NCI-H1105 (cell line): ENCODE measurements at regions not wholly inside any gene's neighbourhood (a gene's known extent, or its start where the extent isn't known, plus 50 kb on each side); places are given as distances from the start of the nearest gene placed in this dataset.

Experiments
- DNase-seq: peaks from one replicate; lab custom pipeline; 2025; lab: John Stamatoyannopoulos, UW

- DNase-seq = no peak
Measured at GRCh38 chr20:17858450-17859001, 110.1 kb downstream of the SNX5 start.

- DNase-seq = no peak
Measured at GRCh38 chr20:17857639-17858449, 110.8 kb downstream of the SNX5 start.

DNA sequence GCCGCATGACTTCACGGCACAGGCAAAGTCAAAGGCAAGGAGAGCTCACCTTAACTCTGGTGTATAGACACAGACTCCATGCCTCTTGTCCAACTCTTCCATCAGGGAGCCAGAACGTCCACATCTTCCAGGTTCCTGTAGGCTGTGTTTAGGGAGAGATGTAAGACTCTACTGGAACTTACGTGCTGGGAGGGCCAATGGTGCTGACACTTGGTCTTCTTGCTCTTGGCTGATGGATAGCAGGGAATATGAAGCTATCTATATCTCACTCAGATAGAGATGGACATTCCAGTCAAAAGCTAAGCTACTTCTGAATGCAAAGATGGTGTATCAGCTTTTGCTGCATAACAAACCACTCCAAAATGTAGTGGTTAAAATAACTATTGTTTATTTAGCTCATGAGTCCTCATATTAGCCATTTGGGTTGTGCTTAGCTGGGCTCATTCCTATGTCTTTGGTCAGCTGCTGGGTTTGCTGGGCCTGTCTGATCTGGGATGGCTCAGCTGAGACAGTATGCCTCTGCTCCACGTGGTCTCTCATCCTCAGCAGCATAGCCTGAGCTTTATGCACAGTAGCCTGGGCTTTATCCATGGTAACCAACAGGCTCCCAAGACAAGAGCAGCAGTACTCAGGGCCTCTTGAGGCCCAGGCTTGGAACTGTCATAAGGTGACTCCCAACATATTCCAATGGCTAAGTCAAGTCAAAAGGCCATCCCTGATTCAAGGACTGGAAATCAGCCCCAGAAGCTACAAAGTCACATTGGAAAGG, 111.6 kb downstream of the SNX5 start:
- no peak for DNase-seq

DNA sequence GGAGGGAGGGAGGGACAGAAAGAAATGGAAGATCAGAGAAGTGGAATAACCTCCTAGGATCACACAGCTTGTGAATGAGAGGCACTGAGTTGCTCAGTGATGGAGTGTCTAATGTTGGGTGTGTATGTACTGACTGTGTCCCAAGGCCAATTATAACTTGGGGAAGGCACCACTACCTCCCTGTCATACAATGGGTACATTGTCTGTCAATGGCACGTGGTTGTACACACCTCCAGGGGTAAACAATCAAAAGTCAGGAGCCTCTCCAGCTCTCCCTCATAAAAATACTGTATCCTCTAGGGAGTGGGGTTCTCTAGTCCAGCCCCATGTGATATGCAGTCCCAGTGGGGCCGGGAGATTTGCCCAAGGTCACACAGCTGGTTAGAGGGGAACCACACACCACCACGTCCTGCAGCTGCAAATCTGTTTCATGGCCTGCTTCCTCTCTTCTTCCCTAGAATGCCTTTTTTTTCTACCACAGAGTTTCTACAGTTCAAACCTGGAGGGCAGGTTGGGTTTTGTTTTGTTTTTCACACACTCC, 112.5 kb downstream of the SNX5 start:
- no peak for DNase-seq

DNA sequence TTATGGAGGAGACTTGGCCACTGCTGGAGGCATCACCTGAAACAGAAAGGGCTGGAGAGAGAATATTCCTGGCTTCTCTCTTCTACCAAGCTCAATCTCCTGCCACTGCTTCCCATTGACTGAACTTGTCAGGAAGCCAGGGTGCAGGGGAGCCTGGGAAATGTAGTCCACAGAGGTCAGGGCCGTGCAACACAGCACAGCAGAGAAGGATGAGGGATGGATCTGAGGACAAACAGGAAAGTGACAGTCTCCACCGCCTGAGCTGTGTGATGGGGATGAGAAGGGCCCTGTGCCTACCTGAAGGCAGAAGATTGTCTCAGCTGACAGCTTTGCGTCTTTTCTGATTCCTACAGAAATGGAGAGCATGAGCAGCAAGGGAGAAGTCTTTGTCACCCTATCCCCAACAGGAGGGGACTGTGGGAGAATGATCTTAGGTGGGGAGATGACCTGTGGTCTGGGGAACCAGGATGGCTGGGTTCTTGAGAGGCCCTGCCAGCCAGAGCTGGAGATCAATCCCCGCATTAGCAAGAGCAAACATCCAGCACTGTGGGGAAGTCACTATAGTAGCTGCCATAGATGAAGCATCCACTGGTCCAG, 114.2 kb downstream of the SNX5 start:
- DNase-seq = no peak

GRCh38 chr20:17852323-17852722, 116.3 kb downstream of the SNX5 start:
- no peak for DNase-seq

DNA sequence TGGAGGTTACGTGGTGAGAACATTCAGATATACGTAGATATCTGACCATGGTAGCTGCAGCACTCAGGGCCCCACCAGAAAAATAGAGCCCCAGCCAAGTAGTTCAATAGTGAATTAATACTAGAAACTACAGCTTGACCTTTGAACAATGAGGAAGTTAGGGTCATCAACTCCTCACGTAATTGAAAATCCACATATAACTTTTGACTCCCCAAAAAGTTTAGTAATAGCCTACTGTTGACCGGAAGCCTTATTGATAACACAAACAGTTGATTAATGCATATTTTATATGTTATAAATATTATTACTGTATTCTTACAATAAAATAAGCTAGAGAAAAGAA, 117.9 kb downstream of the SNX5 start:
- DNase-seq = no peak

DNA sequence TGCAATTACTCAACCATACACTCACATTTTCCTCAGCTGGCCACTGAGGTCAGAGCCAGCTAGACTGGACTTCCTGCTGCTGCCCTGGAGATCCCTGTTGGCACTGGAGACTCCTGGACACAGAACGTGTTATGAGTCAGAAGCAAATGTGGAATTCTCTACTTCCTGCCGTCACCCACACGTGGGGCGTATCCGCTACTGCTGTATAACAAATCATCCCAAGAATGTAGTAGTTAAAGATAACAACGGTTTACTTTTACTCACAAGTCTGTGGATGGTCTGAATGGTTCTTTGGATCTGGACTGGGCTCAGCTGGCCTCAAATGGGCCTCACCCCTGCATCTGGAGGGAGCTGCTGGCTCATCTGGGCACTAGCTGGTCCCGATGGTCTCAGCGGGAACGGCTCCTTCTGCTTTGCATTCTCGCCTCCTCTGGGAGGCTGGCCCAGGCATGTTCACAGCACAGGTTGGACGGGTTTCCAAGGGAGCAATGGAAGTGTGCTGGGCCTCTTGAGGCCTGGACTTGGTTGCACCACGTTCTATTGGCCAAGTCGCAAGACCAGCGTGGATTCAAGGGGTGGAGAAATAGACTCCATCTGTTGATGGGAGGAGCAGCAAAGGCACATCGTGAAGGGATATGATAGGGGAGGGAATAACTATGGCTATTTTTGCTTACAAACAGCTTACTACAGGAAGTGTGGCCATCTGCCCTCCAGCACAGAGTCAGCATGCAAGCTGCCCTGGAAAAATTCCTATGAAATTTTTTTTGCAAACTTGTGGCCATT, 118.5 kb downstream of the SNX5 start:
- DNase-seq = no peak

DNA sequence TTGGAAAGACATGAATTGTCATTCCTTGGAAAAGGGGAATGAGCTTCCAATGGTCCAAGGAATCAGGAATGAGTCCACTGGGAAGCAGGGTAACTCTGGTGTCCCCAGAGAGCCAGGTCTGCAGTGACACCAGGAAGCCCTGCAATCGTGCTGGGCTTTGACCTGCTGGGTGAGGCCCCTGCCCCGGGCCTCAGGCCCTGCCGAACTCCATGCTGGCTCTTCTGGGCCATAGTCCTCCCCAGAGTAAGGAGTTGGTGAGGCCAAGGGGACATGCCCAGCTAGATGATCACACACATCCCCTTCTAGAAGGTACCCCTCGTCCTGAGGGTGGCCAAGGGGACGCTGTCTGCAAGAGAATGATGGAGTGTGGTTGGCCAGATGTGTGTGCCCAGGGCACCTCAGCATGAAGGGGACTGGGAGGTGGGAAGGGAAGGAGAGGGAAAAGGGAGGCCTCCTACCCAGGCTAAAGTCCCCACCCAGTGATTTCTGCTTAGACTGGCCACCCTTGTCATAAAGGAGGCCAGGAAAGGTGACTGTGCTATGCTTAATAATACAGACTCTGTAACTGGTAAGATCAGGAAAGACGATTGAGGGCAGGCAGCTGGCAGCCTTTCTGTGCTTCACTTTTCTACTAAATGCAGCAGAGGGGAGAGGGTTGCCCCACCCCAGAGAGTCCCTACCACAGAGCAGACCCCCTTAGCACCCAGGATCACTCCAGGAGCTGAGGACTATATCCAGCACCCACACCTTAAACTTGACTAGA, 119.3 kb downstream of the SNX5 start:
- DNase-seq = no peak

GRCh38 chr20:17848249-17849048, 120.1 kb downstream of the SNX5 start:
- DNase-seq = no peak

- no peak for DNase-seq
Measured at GRCh38 chr20:17845701-17846475, 122.7 kb downstream of the SNX5 start.

DNA sequence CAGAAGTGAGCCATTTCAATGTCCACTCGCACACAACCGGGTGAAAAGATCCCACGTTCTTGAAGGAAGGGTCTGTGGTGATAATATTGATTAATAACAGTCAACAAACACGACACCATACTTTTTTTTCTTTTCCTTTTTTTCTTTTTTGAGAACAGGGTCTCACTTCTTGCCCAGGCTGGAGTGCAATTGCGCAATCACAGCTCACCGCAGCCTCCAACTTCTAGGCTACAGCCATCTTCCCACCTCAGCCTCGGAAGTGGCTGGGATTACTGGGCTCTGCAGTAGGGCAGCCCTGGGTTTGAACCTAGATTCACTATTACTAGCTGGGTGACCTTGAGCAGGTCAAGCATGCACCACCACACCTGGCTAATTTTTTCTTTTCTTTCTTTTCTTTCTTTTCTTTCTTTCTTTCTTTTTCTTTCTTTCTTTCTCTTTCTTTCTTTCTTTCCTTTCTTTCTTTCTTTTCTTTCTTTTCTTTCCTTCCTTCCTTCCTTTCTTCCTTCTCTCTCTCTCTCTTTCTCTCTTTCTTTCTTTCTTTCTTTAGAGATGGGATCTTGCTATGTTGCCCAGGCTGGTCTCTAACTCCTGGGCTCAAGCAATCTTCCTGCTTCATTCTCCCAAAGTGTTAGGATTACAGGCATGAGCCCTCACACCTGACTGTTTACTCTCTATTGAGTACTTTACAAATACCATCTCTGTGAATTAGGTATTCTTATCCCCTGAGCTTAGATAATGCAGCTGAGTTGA, 123.9 kb downstream of the SNX5 start:
- DNase-seq = no peak

DNA sequence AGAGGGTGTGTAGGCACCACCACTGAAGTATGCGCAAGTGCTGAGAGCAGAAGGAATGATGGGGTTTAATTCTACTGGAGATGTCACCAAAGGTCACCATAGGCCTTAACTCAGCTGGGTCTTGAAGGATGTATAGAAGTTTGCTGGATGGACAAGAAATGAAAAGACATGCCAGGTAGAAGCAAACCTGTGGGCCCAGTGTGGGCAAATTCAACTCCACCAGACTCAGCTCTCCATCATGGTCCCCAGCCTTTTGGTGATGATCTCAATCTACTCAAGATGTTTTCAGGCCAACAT, 124.5 kb downstream of the SNX5 start:
- no peak for DNase-seq

DNA sequence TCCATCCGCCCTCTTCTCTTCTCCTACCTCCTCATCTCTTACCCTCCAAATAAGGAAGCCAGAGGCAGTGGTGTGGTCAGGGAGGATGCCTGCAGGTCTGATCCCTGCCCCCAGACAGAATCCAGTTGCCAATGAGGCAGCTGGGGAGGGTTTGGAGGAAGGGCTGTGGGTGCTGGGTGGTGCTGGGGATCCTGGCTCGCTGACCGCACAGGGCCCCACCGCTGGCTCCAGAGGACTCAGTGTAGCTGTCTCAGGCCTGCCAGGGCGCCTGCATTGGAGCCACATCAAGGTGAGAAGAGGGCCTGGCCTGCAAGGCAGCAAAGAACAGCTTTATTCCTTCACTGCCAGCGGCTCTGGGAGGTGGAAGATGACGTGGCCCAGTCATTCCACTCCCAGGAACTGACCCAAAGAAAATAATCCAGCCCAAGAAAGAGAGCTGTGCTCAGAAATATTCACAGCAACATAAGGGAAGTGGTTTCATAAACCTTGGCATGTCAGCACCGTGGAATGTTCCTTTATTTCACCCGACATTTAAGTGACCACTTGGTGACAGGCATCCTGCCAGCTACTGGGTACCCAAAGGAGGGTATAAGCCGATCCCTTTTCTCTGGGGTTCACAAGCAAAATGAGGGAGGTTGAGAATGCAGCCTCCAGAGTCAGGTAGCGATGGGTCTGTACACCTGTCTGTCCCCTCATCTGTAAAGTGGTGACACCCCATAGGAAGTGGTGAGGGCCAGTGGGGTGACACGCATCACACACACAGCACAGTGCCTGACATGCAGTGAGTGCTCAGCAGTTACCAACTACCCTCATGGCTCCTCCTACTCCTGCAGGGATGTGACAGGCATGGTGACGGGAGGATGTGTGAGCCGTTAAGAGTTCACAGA, 125.1 kb downstream of the SNX5 start:
- no peak for DNase-seq

DNA sequence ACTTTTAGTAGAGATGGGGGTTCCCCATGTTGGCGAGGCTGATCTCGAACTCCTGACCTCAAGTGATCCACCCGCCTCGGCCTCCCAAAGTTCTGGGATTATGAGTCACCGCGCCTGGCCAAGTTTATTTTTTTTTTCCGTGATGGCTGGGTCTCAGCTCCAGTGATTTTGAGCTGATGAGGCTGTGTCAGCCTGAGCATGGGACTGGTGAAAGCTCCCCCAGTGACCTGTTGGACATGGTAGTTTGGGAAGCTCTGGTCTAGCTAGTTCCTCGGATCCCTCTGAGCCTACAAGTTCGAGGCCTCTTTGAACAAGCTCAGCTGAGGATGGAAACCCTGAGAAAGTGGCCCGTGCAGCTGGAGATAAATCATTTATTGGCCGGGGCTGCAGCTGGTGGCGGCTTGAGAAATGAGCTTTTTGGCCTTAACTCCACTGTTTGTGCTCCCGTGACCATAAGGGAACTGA, 126.8 kb downstream of the SNX5 start:
- DNase-seq = no peak

GRCh38 chr20:17840423-17840822, 128.2 kb downstream of the SNX5 start:
- DNase-seq = no peak

- no peak for DNase-seq
Measured at GRCh38 chr20:17838921-17839320, 129.7 kb downstream of the SNX5 start.

GRCh38 chr20:17837179-17837578, 131.4 kb downstream of the SNX5 start:
- no peak for DNase-seq
